ENCODE measurements at regions not wholly inside any gene's neighbourhood (a gene's known extent, or its start where the extent isn't known, plus 50 kb on each side); places are given as distances from the start of the nearest gene placed in this dataset.

- no peak for DNase-seq
Observed at GRCh38 chr2:2754940-2755339, 423.9 kb upstream of the MYT1L start.

- no peak for DNase-seq
Observed at GRCh38 chr2:2751715-2752315, 420.7 kb upstream of the MYT1L start.

GRCh38 chr2:2750867-2751714, 420.0 kb upstream of the MYT1L start:
- DNase-seq: no peak

GRCh38 chr2:2749206-2749598, 418.1 kb upstream of the MYT1L start:
- DNase-seq: no peak

GRCh38 chr2:2748399-2749205, 417.5 kb upstream of the MYT1L start:
- no peak for DNase-seq

- DNase-seq: no peak
Observed at GRCh38 chr2:2747797-2748301, 416.8 kb upstream of the MYT1L start.

- no peak for DNase-seq
Observed at GRCh38 chr2:2746731-2747130, 415.7 kb upstream of the MYT1L start.

GRCh38 chr2:2744958-2745715, 414.1 kb upstream of the MYT1L start:
- no peak for DNase-seq

GRCh38 chr2:2744107-2744506, 413.0 kb upstream of the MYT1L start:
- DNase-seq: no peak

- DNase-seq: no peak
Observed at GRCh38 chr2:2743164-2743571, 412.1 kb upstream of the MYT1L start.

GRCh38 chr2:2742726-2743125, 411.7 kb upstream of the MYT1L start:
- no peak for DNase-seq

- no peak for DNase-seq
Observed at GRCh38 chr2:2740238-2740775, 409.2 kb upstream of the MYT1L start.

GRCh38 chr2:2739231-2739795, 408.2 kb upstream of the MYT1L start:
- no peak for DNase-seq

- DNase-seq: no peak
Observed at GRCh38 chr2:2738684-2739083, 407.6 kb upstream of the MYT1L start.

GRCh38 chr2:2738276-2738675, 407.2 kb upstream of the MYT1L start:
- no peak for DNase-seq

GRCh38 chr2:2735041-2735440, 404.0 kb upstream of the MYT1L start:
- no peak for DNase-seq

- no peak for DNase-seq
Observed at GRCh38 chr2:2734308-2734707, 403.2 kb upstream of the MYT1L start.

GRCh38 chr2:2733818-2734217, 402.7 kb upstream of the MYT1L start:
- no peak for DNase-seq

GRCh38 chr2:2732331-2733119, 401.4 kb upstream of the MYT1L start:
- DNase-seq: no peak

GRCh38 chr2:2731816-2732284, 400.8 kb upstream of the MYT1L start:
- no peak for DNase-seq
